Endodermal cell (in vitro differentiated cells): ENCODE measurements at regions not wholly inside any gene's neighbourhood (a gene's known extent, or its start where the extent isn't known, plus 50 kb on each side); places are given as distances from the start of the nearest gene placed in this dataset.

Source experiments
- DNase-seq: peaks from one replicate; pipeline ENCODE4 v3.0.0-alpha.2; 2017
- H3K27ac ChIP-seq: 2 replicates; pipeline ENCODE4 v1.5.1; 2013; ENCODE audit warnings: mild to moderate bottlenecking, low read depth, low read length, moderate library complexity
- H3K27me3 ChIP-seq: 2 replicates; pipeline ENCODE4 v1.6.1; 2013; ENCODE audit warnings: mild to moderate bottlenecking, low read length, moderate library complexity; ENCODE audit not compliant: insufficient read depth, control insufficient read depth, poor library complexity, severe bottlenecking
- H3K36me3 ChIP-seq: 2 replicates; pipeline ENCODE4 v1.7.0; 2013; ENCODE audit warnings: mild to moderate bottlenecking, low read length, moderate library complexity; ENCODE audit not compliant: control insufficient read depth, insufficient read depth
- H3K4me1 ChIP-seq: one replicate; pipeline ENCODE4 v1.7.0; 2013; ENCODE audit warnings: low read length; ENCODE audit not compliant: control insufficient read depth, insufficient read depth
- H3K4me3 ChIP-seq: 2 replicates; pipeline ENCODE4 v1.5.1; 2013; ENCODE audit warnings: mild to moderate bottlenecking, low read length, moderate library complexity
- H3K9ac ChIP-seq: 2 replicates; pipeline ENCODE4 v1.6.1; 2013; ENCODE audit warnings: mild to moderate bottlenecking, low read length, moderate library complexity; ENCODE audit not compliant: poor library complexity, severe bottlenecking; ENCODE audit errors: extremely low read depth
- H3K9me3 ChIP-seq: 2 replicates; pipeline ENCODE4 v1.6.1; 2013; ENCODE audit warnings: mild to moderate bottlenecking, low read length, moderate library complexity; ENCODE audit not compliant: control insufficient read depth
- H3K27ac Mint-ChIP-seq: 2 replicates; pipeline ENCODE4 v1.8.0; 2020; ENCODE audit warnings: mixed read lengths
- H3K27me3 Mint-ChIP-seq: 2 replicates; pipeline ENCODE4 v1.8.0; 2021; ENCODE audit warnings: mild to moderate bottlenecking, mixed read lengths; ENCODE audit not compliant: insufficient read depth
- H3K36me3 Mint-ChIP-seq: 2 replicates; pipeline ENCODE4 v1.8.0; 2020; ENCODE audit warnings: low read depth, mixed read lengths
- H3K4me1 Mint-ChIP-seq: 2 replicates; pipeline ENCODE4 v1.8.0; 2020; ENCODE audit warnings: mixed read lengths
- H3K4me3 Mint-ChIP-seq: 2 replicates; pipeline ENCODE4 v1.8.0; 2020; ENCODE audit warnings: mild to moderate bottlenecking, moderate library complexity, mixed read lengths
- H3K9me3 Mint-ChIP-seq: 2 replicates; pipeline ENCODE4 v1.8.0; 2020; ENCODE audit warnings: mild to moderate bottlenecking, mixed read lengths
- WGBS, 2 experiments: methylation state at CpG; one replicate each; pipeline versions ENCODE4 v1.1.5 to v1.1.7; 2013; ENCODE audit warnings: missing lambda C conversion rate in 2 of 2, mixed read lengths in 1 of 2; ENCODE audit not compliant: insufficient coverage in 1 of 2, insufficient read length in 1 of 2; 5-methylcytosine and 5-hydroxymethylcytosine counted together
- TF ChIP-seq, protein P1 (sequence below): fragments of 200-600 bp; sonication (generic); conservative IDR thresholded peaks from 2 replicates; pipeline ENCODE4 v1.5.0; 2021; ENCODE audit warnings: antibody characterized with exemption, mild to moderate bottlenecking

- H3K9ac ChIP-seq = no peak overlapping the region
- Mint-ChIP-seq H3K27ac (no peak overlapping the region), H3K4me3 (no peak overlapping the region), H3K9me3 (no peaks in the 10 kb centered on the region), H3K27me3 (no peaks in the 10 kb centered on the region), H3K4me1 (no peaks in the 10 kb centered on the region), H3K36me3 (no peaks in the 10 kb centered on the region)
- no peaks in the 10 kb centered on the region for H3K36me3 ChIP-seq
- no peaks in the 10 kb centered on the region for H3K4me1 ChIP-seq
- no peak overlapping the region for H3K27ac ChIP-seq
- TF ChIP-seq, protein P1, sequence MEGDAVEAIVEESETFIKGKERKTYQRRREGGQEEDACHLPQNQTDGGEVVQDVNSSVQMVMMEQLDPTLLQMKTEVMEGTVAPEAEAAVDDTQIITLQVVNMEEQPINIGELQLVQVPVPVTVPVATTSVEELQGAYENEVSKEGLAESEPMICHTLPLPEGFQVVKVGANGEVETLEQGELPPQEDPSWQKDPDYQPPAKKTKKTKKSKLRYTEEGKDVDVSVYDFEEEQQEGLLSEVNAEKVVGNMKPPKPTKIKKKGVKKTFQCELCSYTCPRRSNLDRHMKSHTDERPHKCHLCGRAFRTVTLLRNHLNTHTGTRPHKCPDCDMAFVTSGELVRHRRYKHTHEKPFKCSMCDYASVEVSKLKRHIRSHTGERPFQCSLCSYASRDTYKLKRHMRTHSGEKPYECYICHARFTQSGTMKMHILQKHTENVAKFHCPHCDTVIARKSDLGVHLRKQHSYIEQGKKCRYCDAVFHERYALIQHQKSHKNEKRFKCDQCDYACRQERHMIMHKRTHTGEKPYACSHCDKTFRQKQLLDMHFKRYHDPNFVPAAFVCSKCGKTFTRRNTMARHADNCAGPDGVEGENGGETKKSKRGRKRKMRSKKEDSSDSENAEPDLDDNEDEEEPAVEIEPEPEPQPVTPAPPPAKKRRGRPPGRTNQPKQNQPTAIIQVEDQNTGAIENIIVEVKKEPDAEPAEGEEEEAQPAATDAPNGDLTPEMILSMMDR = no peak
- H3K9me3 ChIP-seq = no peaks in the 10 kb centered on the region
- WGBS, 2 experiments = 94 to 100% methylated on average over 3 of the region's 3 CpGs
- DNase-seq = no peak
- H3K27me3 ChIP-seq = no peaks in the 10 kb centered on the region
- H3K4me3 ChIP-seq = no peak overlapping the region
These were observed 87.7 kb downstream of the PTGR3 start for GRCh38 chr18:75121266-75121665.

DNA sequence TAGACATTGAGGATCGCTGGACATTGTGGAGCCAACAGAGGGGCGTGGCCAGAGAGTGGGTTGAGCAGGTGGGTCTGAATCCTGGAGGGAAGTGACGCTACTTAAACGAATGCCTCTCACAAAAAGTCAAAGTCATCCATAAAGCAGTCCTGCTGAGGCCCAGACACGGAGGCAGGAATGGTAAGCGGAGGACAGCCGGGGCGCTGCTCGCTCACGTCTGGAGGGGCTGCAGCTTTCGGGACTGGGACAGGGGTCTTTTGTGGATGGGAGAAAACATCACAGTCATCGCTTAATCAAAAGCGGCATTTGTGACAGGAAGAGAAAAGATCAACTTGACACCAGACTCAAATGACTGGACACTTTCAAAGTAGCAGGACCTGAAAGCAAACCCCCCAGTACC, 88.4 kb downstream of the PTGR3 start:
- no peaks in the 10 kb centered on the region for H3K27me3 Mint-ChIP-seq
- whole genome bisulfite sequencing, 2 experiments = 92 to 97% methylated on average over 7 to 13 of the region's 13 CpGs
- no peak overlapping the region for H3K27ac ChIP-seq

DNA sequence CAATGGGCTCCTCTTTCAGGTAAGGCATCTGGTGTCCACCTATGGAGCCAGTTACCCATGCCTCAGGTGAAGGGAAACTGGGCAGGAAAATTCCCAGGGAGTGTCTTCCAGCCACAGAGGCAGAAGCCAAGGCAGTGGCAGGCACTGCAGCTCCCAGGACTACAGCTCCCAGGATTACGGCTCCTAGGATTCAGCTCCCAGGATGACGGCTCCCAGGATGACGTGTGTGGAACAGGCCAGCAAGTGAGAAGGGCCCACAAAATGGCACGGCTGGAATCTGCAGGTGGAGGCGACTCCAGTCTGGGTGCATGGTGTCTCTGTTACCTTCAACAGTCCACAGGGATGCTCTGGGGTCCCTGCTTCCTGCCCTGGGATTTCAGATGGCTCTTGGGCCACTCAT, 92.1 kb downstream of the PTGR3 start:
- Mint-ChIP-seq H3K4me1 (no peaks in the 10 kb centered on the region), H3K36me3 (no peaks in the 10 kb centered on the region), H3K9me3 (no peaks in the 10 kb centered on the region), H3K4me3 (no peak overlapping the region), H3K27ac (no peak overlapping the region), H3K27me3 (no peaks in the 10 kb centered on the region)
- Histone ChIP-seq H3K9ac (no peak overlapping the region), H3K36me3 (no peaks in the 10 kb centered on the region), H3K27ac (no peak overlapping the region), H3K4me3 (no peak overlapping the region), H3K27me3 (no peaks in the 10 kb centered on the region), H3K4me1 (no peaks in the 10 kb centered on the region), H3K9me3 (no peaks in the 10 kb centered on the region)
- 93 to 94% methylated on average over 5 of the region's 5 CpGs for whole genome bisulfite sequencing, 2 experiments
- DNase-seq = no peak
- TF ChIP-seq, protein P1 = no peak

More for the DNA sequence above, 88.4 kb downstream of the PTGR3 start:
- Mint-ChIP-seq H3K4me1 (no peaks in the 10 kb centered on the region), H3K36me3 (no peaks in the 10 kb centered on the region), H3K27ac (no peak overlapping the region), H3K4me3 (no peak overlapping the region), H3K9me3 (no peaks in the 10 kb centered on the region)
- H3K9ac ChIP-seq = no peak overlapping the region
- H3K4me3 ChIP-seq = no peak overlapping the region
- no peaks in the 10 kb centered on the region for H3K4me1 ChIP-seq
- no peaks in the 10 kb centered on the region for H3K27me3 ChIP-seq
- DNase-seq = no peak
- no peaks in the 10 kb centered on the region for H3K9me3 ChIP-seq
- no peaks in the 10 kb centered on the region for H3K36me3 ChIP-seq
- TF ChIP-seq, protein P1 = no peak
